WTC11 (cell line): ENCODE measurements at regions not wholly inside any gene's neighbourhood (a gene's known extent, or its start where the extent isn't known, plus 50 kb on each side); places are given as distances from the start of the nearest gene placed in this dataset.

Experiments
- ATAC-seq: fragments of 200-7000 bp; cut with Tn5 transposase; 2 replicates; pipeline ENCODE4 v1.10.0; 2021; ENCODE audit warnings: mild to moderate bottlenecking, moderate library complexity
- CTCF ChIA-PET: fragments of 300-600 bp; sonication (Branson Sonifier 250); formaldehyde crosslinking; loops from one replicate; lab custom pipeline; 2021; ENCODE audit warnings: antibody characterized with exemption; lab: Charles Lee
- POLR2A ChIA-PET: fragments of 350-600 bp; sonication (Branson Sonifier 250); formaldehyde crosslinking; loops from one replicate; lab custom pipeline; 2021; ENCODE audit warnings: antibody characterized with exemption; lab: Charles Lee
- DNase-seq: peaks from one replicate; pipeline ENCODE4 v3.0.0; 2021; ENCODE audit warnings: low spot score
- H3K27ac Mint-ChIP-seq: 2 replicates; pipeline ENCODE4 v1.8.0; 2021; ENCODE audit warnings: mixed read lengths
- H3K27me3 Mint-ChIP-seq: 2 replicates; pipeline ENCODE4 v1.8.0; 2021; ENCODE audit warnings: low read depth, mild to moderate bottlenecking, moderate library complexity, mixed read lengths
- H3K36me3 Mint-ChIP-seq: 2 replicates; pipeline ENCODE4 v1.8.0; 2021; ENCODE audit warnings: mixed read lengths
- H3K4me1 Mint-ChIP-seq: 2 replicates; pipeline ENCODE4 v1.8.0; 2022; ENCODE audit warnings: mixed read lengths
- H3K4me3 Mint-ChIP-seq: 2 replicates; pipeline ENCODE4 v1.8.0; 2021; ENCODE audit warnings: mild to moderate bottlenecking, moderate library complexity, mixed read lengths
- H3K9me3 Mint-ChIP-seq: 2 replicates; pipeline ENCODE4 v1.8.0; 2021; ENCODE audit warnings: mixed read lengths
- AFF4 ChIP-seq: sonication (generic); formaldehyde crosslinking; IDR thresholded peaks from 2 replicates; pipeline ENCODE4 v1.8.1; 2023; ENCODE audit warnings: mild to moderate bottlenecking, missing genetic modification reagents, borderline replicate concordance
- ARID4B ChIP-seq: sonication (generic); formaldehyde crosslinking; IDR thresholded peaks from 2 replicates; pipeline ENCODE4 v1.8.0; 2023; ENCODE audit warnings: missing genetic modification reagents, mild to moderate bottlenecking, borderline replicate concordance
- ATF1 ChIP-seq: sonication (generic); formaldehyde crosslinking; IDR thresholded peaks from 2 replicates; pipeline ENCODE4 v1.8.1; 2023; ENCODE audit warnings: mild to moderate bottlenecking, moderate library complexity, missing genetic modification reagents
- ATF2 ChIP-seq: sonication (generic); formaldehyde crosslinking; IDR thresholded peaks from 2 replicates; pipeline ENCODE4 v1.8.1; 2022; ENCODE audit warnings: low read depth, missing genetic modification reagents, borderline replicate concordance
- E2F4 ChIP-seq: sonication (generic); formaldehyde crosslinking; IDR thresholded peaks from 2 replicates; pipeline ENCODE4 v1.8.1; 2022; ENCODE audit warnings: low read depth, mild to moderate bottlenecking, moderate library complexity, missing genetic modification reagents, borderline replicate concordance
- GABPB1 ChIP-seq: sonication (generic); formaldehyde crosslinking; IDR thresholded peaks from 2 replicates; pipeline ENCODE4 v1.8.1; 2023; ENCODE audit warnings: mild to moderate bottlenecking, missing genetic modification reagents
- KAT7 ChIP-seq: sonication (generic); formaldehyde crosslinking; IDR thresholded peaks from 2 replicates; pipeline ENCODE4 v1.8.1; 2023; ENCODE audit warnings: missing genetic modification reagents, mild to moderate bottlenecking, borderline replicate concordance
- NR2C2 ChIP-seq: sonication (generic); formaldehyde crosslinking; IDR thresholded peaks from 2 replicates; pipeline ENCODE4 v1.8.0; 2022; ENCODE audit warnings: mild to moderate bottlenecking, missing genetic modification reagents
- ZBTB43 ChIP-seq: sonication (generic); formaldehyde crosslinking; IDR thresholded peaks from 2 replicates; pipeline ENCODE4 v1.8.1; 2023; ENCODE audit warnings: mild to moderate bottlenecking, missing genetic modification reagents
- ZNF232 ChIP-seq: sonication (generic); formaldehyde crosslinking; IDR thresholded peaks from 2 replicates; pipeline ENCODE4 v1.8.0; 2022; ENCODE audit warnings: mild to moderate bottlenecking, missing genetic modification reagents
- ZNF281 ChIP-seq: sonication (generic); formaldehyde crosslinking; IDR thresholded peaks from 2 replicates; pipeline ENCODE4 v1.8.0; 2023; ENCODE audit warnings: mild to moderate bottlenecking, missing genetic modification reagents
- ZNF396 ChIP-seq: fragments of 250-450 bp; sonication (Bioruptor Pico); IDR thresholded peaks from 2 replicates; pipeline ENCODE4 v1.8.0; 2021; ENCODE audit warnings: mild to moderate bottlenecking, moderate library complexity, borderline replicate concordance
- ZNF423 ChIP-seq: fragments of 250-450 bp; sonication (Bioruptor Pico); IDR thresholded peaks from 2 replicates; pipeline ENCODE4 v2.1.2; 2022; ENCODE audit warnings: mild to moderate bottlenecking, moderate library complexity
- ZSCAN18 ChIP-seq: fragments of 250-450 bp; sonication (Bioruptor Pico); IDR thresholded peaks from 2 replicates; pipeline ENCODE4 v2.1.2; 2022; ENCODE audit warnings: mild to moderate bottlenecking, moderate library complexity

GRCh38 chr5:108505608-108506007 is 123.7 kb upstream of the FBXL17 start:
- DNase-seq (no peak), ATAC-seq (no peak)
- Mint-ChIP-seq H3K27me3 (no peaks in the 10 kb centered on the region; the same call in 1 of the 2 replicates), H3K4me1 (no peaks in the 10 kb centered on the region; the same call in 1 of the 2 replicates), H3K36me3 (peaks cover 13% of the 10 kb centered on the region), H3K4me3 (no peak overlapping the region), H3K27ac (no peak overlapping the region), H3K9me3 (peaks cover 22% of the 10 kb centered on the region)
- no peak for TF ChIP-seq KAT7 (CRISPR knock-in tag)
- TF ChIP-seq ZSCAN18 (CRISPR knock-in tag): no peak
- TF ChIP-seq ZBTB43: no peak
- POLR2A ChIA-PET: no interaction called here
- CTCF ChIA-PET: no interaction called here

- TF ChIP-seq ZNF232 (CRISPR knock-in tag) (no peak), ZNF396 (CRISPR knock-in tag) (no peak), E2F4 (CRISPR knock-in tag) (no peak), ZNF281 (CRISPR knock-in tag) (no peak), AFF4 (CRISPR knock-in tag) (no peak), ATF1 (CRISPR knock-in tag) (no peak)
- ATAC-seq: no peak
- Mint-ChIP-seq H3K9me3 (peaks cover 24% of the 10 kb centered on the region), H3K27ac (no peak overlapping the region), H3K36me3 (peaks cover 14% of the 10 kb centered on the region), H3K4me3 (no peak overlapping the region), H3K4me1 (no peaks in the 10 kb centered on the region; the same call in 1 of the 2 replicates), H3K27me3 (no peaks in the 10 kb centered on the region; the same call in 1 of the 2 replicates)
- CTCF ChIA-PET: no interaction called here
- POLR2A ChIA-PET: no interaction called here
- DNase-seq: no peak
Measured at GRCh38 chr5:108504974-108505373, 123.1 kb upstream of the FBXL17 start.

GRCh38 chr5:108503986-108504385 is 122.1 kb upstream of the FBXL17 start:
- H3K9me3 Mint-ChIP-seq: peaks cover 34% of the 10 kb centered on the region
- H3K4me1 Mint-ChIP-seq: no peaks in the 10 kb centered on the region; the same call in 1 of the 2 replicates
- ChIA-PET POLR2A (no interaction called here), CTCF (no interaction called here)
- ATAC-seq: no peak
- H3K4me3 Mint-ChIP-seq: no peak overlapping the region
- peaks cover 22% of the 10 kb centered on the region for H3K36me3 Mint-ChIP-seq
- no peak for DNase-seq
- no peak overlapping the region for H3K27ac Mint-ChIP-seq
- no peaks in the 10 kb centered on the region; the same call in 1 of the 2 replicates for H3K27me3 Mint-ChIP-seq
- TF ChIP-seq ARID4B (CRISPR knock-in tag): no peak
- TF ChIP-seq ZNF423 (CRISPR knock-in tag): no peak
- TF ChIP-seq ATF2 (CRISPR knock-in tag): no peak
- TF ChIP-seq NR2C2 (CRISPR knock-in tag): no peak
- no peak for TF ChIP-seq GABPB1 (CRISPR knock-in tag)
